Activated T-cell treated with anti-CD3 and anti-CD28 coated beads for 48 hours (primary cell): ENCODE measurements at regions not wholly inside any gene's neighbourhood (a gene's known extent, or its start where the extent isn't known, plus 50 kb on each side); places are given as distances from the start of the nearest gene placed in this dataset.
"Not testable (repeated sequence)": the region's sequence is repeated elsewhere in the genome, so short reads cannot be mapped to it uniquely, and the experiment has no call there.

Experiments used
- DNase-seq: peaks from one replicate; pipeline ENCODE4 v3.0.0-alpha.2; 2020; ENCODE audit warnings: low read depth

GRCh38 chr2:83253848-83254247 is 1205.2 kb downstream of the SUCLG1 start:
- DNase-seq = no peak

GRCh38 chr2:83251321-83251872 is 1207.7 kb downstream of the SUCLG1 start:
- DNase-seq = no peak

GRCh38 chr2:83245806-83246537 is 1213.1 kb downstream of the SUCLG1 start:
- not testable (repeated sequence) for DNase-seq

- no peak for DNase-seq
Observed at GRCh38 chr2:83240611-83241010, 1218.5 kb downstream of the SUCLG1 start.

- no peak for DNase-seq
Observed at GRCh38 chr2:83238111-83238510, 1221.0 kb downstream of the SUCLG1 start.

- no peak for DNase-seq
Observed at GRCh38 chr2:83234246-83234645, 1224.8 kb downstream of the SUCLG1 start.

GRCh38 chr2:83233781-83234180 is 1225.3 kb downstream of the SUCLG1 start:
- DNase-seq = no peak

- DNase-seq = no peak
Observed at GRCh38 chr2:83233326-83233725, 1225.8 kb downstream of the SUCLG1 start.

- DNase-seq = no peak
Observed at GRCh38 chr2:83229443-83229842, 1229.6 kb downstream of the SUCLG1 start.

GRCh38 chr2:83224591-83225200 is 1234.4 kb downstream of the SUCLG1 start:
- DNase-seq = no peak

GRCh38 chr2:83221258-83221657 is 1237.8 kb downstream of the SUCLG1 start:
- DNase-seq = no peak

GRCh38 chr2:83217854-83218253 is 1241.2 kb downstream of the SUCLG1 start:
- no peak for DNase-seq

GRCh38 chr2:83196225-83196624 is 1262.9 kb downstream of the SUCLG1 start:
- no peak for DNase-seq

GRCh38 chr2:83191316-83191715 is 1267.8 kb downstream of the SUCLG1 start:
- no peak for DNase-seq

GRCh38 chr2:83186105-83186760 is 1272.8 kb downstream of the SUCLG1 start:
- DNase-seq = no peak

GRCh38 chr2:83180862-83181530 is 1278.1 kb downstream of the SUCLG1 start:
- not testable (repeated sequence) for DNase-seq

GRCh38 chr2:83176539-83176938 is 1282.5 kb downstream of the SUCLG1 start:
- DNase-seq = no peak

GRCh38 chr2:83172841-83173240 is 1286.2 kb downstream of the SUCLG1 start:
- DNase-seq = no peak

- DNase-seq = no peak
Observed at GRCh38 chr2:83168377-83168776, 1290.7 kb downstream of the SUCLG1 start.

GRCh38 chr2:83162421-83162820 is 1296.7 kb downstream of the SUCLG1 start:
- no peak for DNase-seq

GRCh38 chr2:83160571-83160970 is 1298.5 kb downstream of the SUCLG1 start:
- DNase-seq = no peak

- no peak for DNase-seq
Observed at GRCh38 chr2:83155826-83156225, 1303.3 kb downstream of the SUCLG1 start.
